BJ (cell line): ENCODE measurements at regions not wholly inside any gene's neighbourhood (a gene's known extent, or its start where the extent isn't known, plus 50 kb on each side); places are given as distances from the start of the nearest gene placed in this dataset.

Source experiments
- CTCF ChIA-PET: fragments of 350-600 bp; formaldehyde crosslinking; extraction: SDS; loops from one replicate; lab custom pipeline; 2021; ENCODE audit warnings: antibody characterized with exemption, inconsistent platforms; lab: Yijun Ruan, JAX
- POLR2A ChIA-PET: fragments of 300-600 bp; sonication (Branson Sonifier 250); formaldehyde crosslinking; extraction: SDS; loops from one replicate; lab custom pipeline; 2021; ENCODE audit warnings: antibody characterized with exemption; lab: Charles Lee
- DNase-seq: peaks from one replicate; pipeline ENCODE4 v3.0.0-alpha.2; 2011; ENCODE audit warnings: low read depth
- H3K27me3 ChIP-seq: 2 replicates; pipeline ENCODE4 v1.6.0; 2011; ENCODE audit warnings: low read length; ENCODE audit not compliant: control insufficient read depth, insufficient read depth
- H3K36me3 ChIP-seq: 2 replicates; pipeline ENCODE4 v1.5.1; 2011; ENCODE audit warnings: low read length; ENCODE audit not compliant: control insufficient read depth, insufficient read depth
- H3K4me3 ChIP-seq: 2 replicates; pipeline ENCODE4 v1.5.1; 2011; ENCODE audit warnings: low read depth, mild to moderate bottlenecking, control low read depth, low read length
- CTCF ChIP-seq: IDR thresholded peaks from 2 replicates; pipeline ENCODE4 v1.5.1; 2011; ENCODE audit warnings: low read depth, mild to moderate bottlenecking, control low read depth, inconsistent platforms, low read length, moderate library complexity; ENCODE audit not compliant: insufficient read depth

- Histone ChIP-seq H3K27me3 (no peaks in the 10 kb centered on the region), H3K4me3 (no peak overlapping the region), H3K36me3 (no peaks in the 10 kb centered on the region)
- TF ChIP-seq CTCF = no peak
- ChIA-PET CTCF (interaction anchor here (0.6 kb wide), 1 partner anchor 111 kb away, joined by 3 read pairs; no protein-coding TSS in a partner anchor), POLR2A (no interaction called here)
- DNase-seq = no peak
Observed at GRCh38 chr2:9109871-9110270, 96.7 kb upstream of the ASAP2 start.

GRCh38 chr2:9108210-9108967, 98.2 kb upstream of the ASAP2 start:
- Histone ChIP-seq H3K4me3 (no peak overlapping the region), H3K27me3 (no peaks in the 10 kb centered on the region), H3K36me3 (no peaks in the 10 kb centered on the region)
- TF ChIP-seq CTCF = no peak
- no peak for DNase-seq
- ChIA-PET CTCF (no interaction called here), POLR2A (no interaction called here)

GRCh38 chr2:9107168-9108025, 99.2 kb upstream of the ASAP2 start:
- DNase-seq = no peak
- POLR2A ChIA-PET = no interaction called here
- Histone ChIP-seq H3K4me3 (no peak overlapping the region), H3K27me3 (no peaks in the 10 kb centered on the region), H3K36me3 (no peaks in the 10 kb centered on the region)
- no peak for TF ChIP-seq CTCF
- CTCF ChIA-PET = no interaction called here

- POLR2A ChIA-PET = no interaction called here
Observed at GRCh38 chr2:9106338-9107167, 100.1 kb upstream of the ASAP2 start.

More at GRCh38 chr2:9106338-9107167, 100.1 kb upstream of the ASAP2 start:
- no peak for TF ChIP-seq CTCF
- Histone ChIP-seq H3K4me3 (no peak overlapping the region), H3K36me3 (no peaks in the 10 kb centered on the region), H3K27me3 (no peaks in the 10 kb centered on the region)
- no peak for DNase-seq
- CTCF ChIA-PET = interaction anchor here (0.9 kb wide), 1 partner anchor 14 kb away, joined by 4 read pairs; no protein-coding TSS in a partner anchor
